Neutrophil (primary cell): ENCODE measurements at regions not wholly inside any gene's neighbourhood (a gene's known extent, or its start where the extent isn't known, plus 50 kb on each side); places are given as distances from the start of the nearest gene placed in this dataset.

Experiments
- H3K27ac ChIP-seq: fragments of 200-600 bp; sonication (generic); 2 replicates; pipeline ENCODE4 v1.5.1; 2016; ENCODE audit warnings: mild to moderate bottlenecking, moderate library complexity
- H3K27me3 ChIP-seq: fragments of 200-600 bp; sonication (generic); 2 replicates; pipeline ENCODE4 v1.6.0; 2016; ENCODE audit warnings: mild to moderate bottlenecking
- H3K36me3 ChIP-seq: fragments of 200-600 bp; sonication (generic); 2 replicates; pipeline ENCODE4 v1.5.1; 2017
- H3K4me1 ChIP-seq, 2 experiments: fragments of 200-600 bp in 1 of 2; sonication (generic) in 1 of 2; 1 replicate in 1 of 2; 2 replicates in 1 of 2; pipeline versions ENCODE4 v1.5.1 to v1.6.1; 2013 to 2016; ENCODE audit warnings: low read depth in 1 of 2, low read length in 1 of 2, mild to moderate bottlenecking in 1 of 2, moderate library complexity in 1 of 2; ENCODE audit not compliant: control insufficient read depth in 1 of 2, insufficient read depth in 1 of 2
- H3K4me3 ChIP-seq, 2 experiments: fragments of 200-600 bp in 1 of 2; sonication (generic) in 1 of 2; 1 replicate in 1 of 2; 2 replicates in 1 of 2; pipeline ENCODE4 v1.5.1; 2013 to 2016; ENCODE audit warnings: low read depth in 1 of 2, low read length in 1 of 2, mild to moderate bottlenecking in 1 of 2, moderate library complexity in 1 of 2
- H3K9me3 ChIP-seq: fragments of 200-600 bp; sonication (generic); 2 replicates; pipeline ENCODE4 v1.5.1; 2016
- TF ChIP-seq, protein P1 (sequence below): fragments of 200-600 bp; sonication (generic); IDR thresholded peaks from 2 replicates; pipeline ENCODE4 v1.5.1; 2016; ENCODE audit warnings: antibody characterized with exemption

DNA sequence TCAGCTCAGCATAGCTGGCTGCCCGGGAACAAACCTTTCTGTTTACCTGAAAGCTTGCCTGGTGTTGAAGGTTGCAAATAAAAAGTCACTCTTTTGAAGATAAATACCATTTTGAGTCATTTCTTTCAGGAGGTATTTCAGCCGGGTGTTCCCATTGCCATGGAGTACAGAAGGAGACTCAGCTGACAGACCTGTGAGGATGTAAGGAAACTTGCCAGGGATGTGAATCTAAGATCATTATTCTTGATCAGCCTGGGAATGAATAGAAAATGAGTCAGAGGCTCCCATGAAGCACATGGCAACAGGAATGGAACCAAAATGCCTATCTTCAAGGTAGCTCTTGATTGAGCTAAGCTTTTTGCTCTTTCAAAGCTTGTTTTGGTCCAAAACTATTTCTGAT, 231.2 kb downstream of the CYRIA start:
- Histone ChIP-seq H3K4me1 (no peaks in the 10 kb centered on the region), H3K27me3 (no peaks in the 10 kb centered on the region), H3K27ac (no peak overlapping the region), H3K4me3 (no peak overlapping the region), H3K36me3 (no peaks in the 10 kb centered on the region), H3K9me3 (no peaks in the 10 kb centered on the region)
- TF ChIP-seq, protein P1, sequence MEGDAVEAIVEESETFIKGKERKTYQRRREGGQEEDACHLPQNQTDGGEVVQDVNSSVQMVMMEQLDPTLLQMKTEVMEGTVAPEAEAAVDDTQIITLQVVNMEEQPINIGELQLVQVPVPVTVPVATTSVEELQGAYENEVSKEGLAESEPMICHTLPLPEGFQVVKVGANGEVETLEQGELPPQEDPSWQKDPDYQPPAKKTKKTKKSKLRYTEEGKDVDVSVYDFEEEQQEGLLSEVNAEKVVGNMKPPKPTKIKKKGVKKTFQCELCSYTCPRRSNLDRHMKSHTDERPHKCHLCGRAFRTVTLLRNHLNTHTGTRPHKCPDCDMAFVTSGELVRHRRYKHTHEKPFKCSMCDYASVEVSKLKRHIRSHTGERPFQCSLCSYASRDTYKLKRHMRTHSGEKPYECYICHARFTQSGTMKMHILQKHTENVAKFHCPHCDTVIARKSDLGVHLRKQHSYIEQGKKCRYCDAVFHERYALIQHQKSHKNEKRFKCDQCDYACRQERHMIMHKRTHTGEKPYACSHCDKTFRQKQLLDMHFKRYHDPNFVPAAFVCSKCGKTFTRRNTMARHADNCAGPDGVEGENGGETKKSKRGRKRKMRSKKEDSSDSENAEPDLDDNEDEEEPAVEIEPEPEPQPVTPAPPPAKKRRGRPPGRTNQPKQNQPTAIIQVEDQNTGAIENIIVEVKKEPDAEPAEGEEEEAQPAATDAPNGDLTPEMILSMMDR: no peak

DNA sequence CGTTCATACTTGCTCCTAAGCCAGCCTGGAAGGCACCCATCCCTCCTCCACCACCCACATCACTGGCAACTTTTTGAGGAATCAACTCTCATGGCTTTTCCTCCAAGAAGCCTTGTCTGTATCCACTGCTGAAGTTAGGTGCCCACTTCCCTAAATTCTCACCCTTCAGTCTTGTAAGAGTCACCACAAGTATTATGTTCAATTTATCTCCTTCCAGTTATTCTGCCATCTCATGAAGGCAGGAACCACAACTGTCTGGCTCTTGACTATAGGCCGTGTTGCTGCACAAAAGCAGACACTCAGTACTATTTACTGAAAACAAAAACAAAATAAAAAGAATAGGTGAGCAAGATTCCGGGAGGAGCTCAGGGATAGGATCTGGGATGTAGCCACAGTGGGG, 234.8 kb downstream of the CYRIA start:
- TF ChIP-seq, protein P1: no peak
- Histone ChIP-seq H3K27ac (no peak overlapping the region), H3K9me3 (no peaks in the 10 kb centered on the region)

DNA sequence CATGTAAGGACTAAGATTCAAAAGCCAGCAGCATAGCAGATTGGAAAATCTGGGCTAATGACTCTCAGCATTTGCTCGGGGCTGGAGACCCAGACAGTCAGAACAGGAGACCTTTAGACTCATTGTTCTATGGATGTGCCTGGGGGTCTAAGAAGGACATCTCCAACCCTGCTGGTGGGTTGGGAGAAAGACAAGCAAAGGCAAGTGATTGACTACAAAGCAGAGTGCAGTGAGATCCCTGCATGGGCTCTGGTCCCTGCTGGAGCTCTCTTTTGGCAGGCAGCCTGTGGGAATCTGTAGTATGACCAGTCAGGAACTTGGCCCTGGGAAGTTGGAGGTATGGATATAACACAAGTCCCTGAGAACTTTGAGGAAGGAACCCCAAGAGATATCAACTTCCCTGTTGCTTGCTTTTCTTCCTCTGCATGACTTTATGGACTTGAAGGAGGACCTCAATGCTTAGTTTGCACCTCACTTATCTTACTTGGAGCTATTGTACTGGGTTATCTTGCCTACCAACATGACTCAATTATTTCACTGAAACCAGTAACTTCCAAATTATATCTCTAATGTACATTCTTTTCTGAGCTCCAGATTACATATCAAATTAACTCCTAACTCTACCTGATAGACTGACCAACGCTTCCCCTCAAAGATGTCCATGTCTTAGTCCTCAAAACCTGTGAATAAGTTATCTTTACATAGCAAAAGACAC, 236.0 kb downstream of the CYRIA start:
- TF ChIP-seq, protein P1: no peak
- no peak overlapping the region for H3K4me3 ChIP-seq
- H3K4me1 ChIP-seq: no peaks in the 10 kb centered on the region
- H3K36me3 ChIP-seq: no peaks in the 10 kb centered on the region
- H3K9me3 ChIP-seq: no peaks in the 10 kb centered on the region
- H3K27ac ChIP-seq: no peak overlapping the region
- no peaks in the 10 kb centered on the region for H3K27me3 ChIP-seq

More for the DNA sequence above, 234.8 kb downstream of the CYRIA start:
- Histone ChIP-seq H3K4me3 (no peak overlapping the region), H3K27me3 (no peaks in the 10 kb centered on the region), H3K36me3 (no peaks in the 10 kb centered on the region), H3K4me1 (no peaks in the 10 kb centered on the region)

DNA sequence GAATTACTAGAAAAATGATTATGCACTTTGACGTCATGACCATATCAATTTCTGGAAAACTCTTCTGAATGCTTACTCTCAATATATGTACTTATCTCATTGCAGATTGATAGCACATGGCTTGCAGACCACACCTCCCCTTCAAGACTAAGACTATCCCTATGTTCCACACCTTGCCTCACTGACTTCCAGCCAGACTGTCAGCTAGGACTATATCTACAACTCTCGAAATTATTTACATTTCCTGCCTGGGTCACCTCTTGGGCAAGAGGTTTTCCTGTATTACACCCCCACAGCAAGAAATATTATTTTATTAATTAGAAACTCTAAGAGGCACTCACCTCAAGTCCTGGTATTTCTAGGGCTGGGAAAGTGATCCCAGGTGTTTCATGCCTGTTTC, 236.6 kb downstream of the CYRIA start:
- TF ChIP-seq, protein P1: no peak
- H3K36me3 ChIP-seq: no peaks in the 10 kb centered on the region
- H3K9me3 ChIP-seq: no peaks in the 10 kb centered on the region
- H3K4me1 ChIP-seq: no peaks in the 10 kb centered on the region
- H3K27me3 ChIP-seq: no peaks in the 10 kb centered on the region
- no peak overlapping the region for H3K27ac ChIP-seq
- H3K4me3 ChIP-seq: no peak overlapping the region

DNA sequence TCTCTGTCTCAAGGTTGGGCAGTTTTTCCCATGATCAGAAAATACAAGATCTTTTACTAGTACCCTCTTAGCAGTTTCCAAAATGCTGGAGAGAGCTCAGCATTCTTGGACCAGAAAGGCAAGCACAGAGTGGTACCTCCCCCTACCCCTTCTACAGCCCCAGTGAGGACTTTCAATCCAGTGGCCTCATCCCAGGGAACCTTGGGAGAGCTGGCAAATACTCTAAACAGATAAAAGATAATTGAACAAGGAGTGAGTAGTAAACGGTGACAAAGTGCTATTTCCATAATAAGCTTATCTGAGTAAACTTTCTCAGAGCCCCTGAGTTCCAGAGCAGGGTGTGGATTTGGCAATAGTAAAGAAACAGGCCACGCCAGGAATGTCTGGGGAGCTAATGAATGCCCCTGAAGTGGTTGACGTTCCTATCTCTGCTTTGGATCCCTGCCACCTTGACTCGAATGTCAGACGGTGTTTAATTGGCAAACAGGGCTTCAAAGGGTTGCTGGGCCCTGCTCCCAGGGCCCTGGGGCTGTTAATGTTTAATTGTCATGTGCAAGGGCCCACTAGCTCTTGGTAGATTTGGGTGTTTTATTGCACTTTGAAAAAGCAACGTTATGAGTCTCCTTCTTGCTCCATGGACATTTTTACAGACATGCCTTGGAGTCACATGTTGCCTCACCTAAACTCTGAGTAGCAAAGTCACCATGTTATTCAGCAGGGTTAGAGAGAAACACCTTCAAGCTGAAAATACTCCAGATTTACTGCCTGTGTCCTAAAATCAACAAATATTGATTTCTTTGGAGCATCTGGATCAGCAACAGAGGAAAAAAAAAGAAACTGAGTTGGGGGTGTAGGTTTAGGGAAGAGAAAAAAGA, 239.9 kb downstream of the CYRIA start:
- TF ChIP-seq, protein P1: no peak
- no peaks in the 10 kb centered on the region for H3K27me3 ChIP-seq
- H3K4me1 ChIP-seq: no peaks in the 10 kb centered on the region
- H3K9me3 ChIP-seq: no peaks in the 10 kb centered on the region
- no peak overlapping the region for H3K4me3 ChIP-seq
- H3K27ac ChIP-seq: no peak overlapping the region
- no peaks in the 10 kb centered on the region for H3K36me3 ChIP-seq
